ENCODE measurements at regions not wholly inside any gene's neighbourhood (a gene's known extent, or its start where the extent isn't known, plus 50 kb on each side); places are given as distances from the start of the nearest gene placed in this dataset.
A peak's percentile ranks its signal among the peaks of the same experiment; 100 is the strongest.

DNA sequence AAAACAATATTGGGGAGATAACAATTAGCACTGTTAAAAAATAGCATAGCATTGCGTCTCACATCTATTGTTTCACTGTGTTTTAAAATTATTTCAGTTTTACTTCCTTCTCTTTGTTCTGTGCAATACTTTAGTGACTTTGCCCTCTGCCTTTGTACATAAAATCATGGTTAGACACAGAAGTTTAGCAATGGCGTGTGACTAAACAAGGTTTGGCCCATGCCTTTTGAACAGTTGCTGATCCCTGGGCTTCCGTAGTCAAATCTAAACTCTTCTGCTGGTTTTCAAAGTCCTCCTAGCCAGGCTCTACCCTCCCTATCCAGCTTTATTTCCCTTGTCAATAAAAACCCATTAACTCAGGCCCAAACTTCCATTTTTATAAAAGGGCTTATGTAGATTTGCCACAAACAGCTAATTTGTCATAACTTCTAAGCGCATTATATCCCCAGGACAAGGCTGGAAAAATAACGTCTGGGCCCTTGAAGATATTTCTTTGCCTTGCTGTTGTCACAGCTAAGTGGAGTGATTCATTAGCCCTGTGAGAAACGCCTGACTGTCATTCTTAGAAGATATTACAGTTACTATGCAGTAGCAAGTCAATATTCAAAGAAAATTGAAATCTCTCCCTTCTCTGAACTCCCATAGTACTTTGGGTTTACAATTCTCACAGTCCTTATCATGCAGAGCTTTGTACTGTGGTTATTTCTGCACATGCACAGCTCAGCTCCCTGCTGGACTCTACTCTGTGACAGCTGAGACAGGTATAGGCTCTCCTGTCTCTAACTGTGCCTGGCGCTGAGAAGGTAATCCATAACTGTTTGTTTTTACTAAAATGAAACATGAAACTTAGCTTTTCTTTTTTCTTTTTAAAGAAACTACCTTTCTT, 123.4 kb upstream of the SLC24A5 start:
- DNase-seq = peak in 3 of 4 experiments; percentile 22 to 67 (median 47)

DNA sequence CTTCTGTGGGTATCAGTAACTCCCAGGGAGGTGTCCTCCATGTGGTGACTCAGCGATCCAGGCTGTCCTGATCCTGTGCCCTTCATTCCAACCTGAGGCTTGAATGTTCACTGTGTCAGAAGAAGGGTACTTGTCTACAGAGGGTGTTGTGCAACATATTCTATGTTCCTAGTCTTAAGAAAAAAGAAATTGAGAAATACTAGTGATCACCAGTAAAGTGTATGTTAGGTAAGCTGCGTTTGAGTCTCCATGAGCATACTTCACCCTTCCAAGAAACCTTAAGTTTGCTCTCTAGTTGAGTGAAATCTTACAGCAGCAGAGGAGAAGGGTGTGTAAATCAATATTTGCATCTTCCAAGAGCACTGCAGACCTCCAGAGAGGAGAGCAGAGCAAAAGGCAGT, 122.2 kb upstream of the SLC24A5 start:
- DNase-seq = peak in 2 of 4 experiments; percentile 37 to 49

DNA sequence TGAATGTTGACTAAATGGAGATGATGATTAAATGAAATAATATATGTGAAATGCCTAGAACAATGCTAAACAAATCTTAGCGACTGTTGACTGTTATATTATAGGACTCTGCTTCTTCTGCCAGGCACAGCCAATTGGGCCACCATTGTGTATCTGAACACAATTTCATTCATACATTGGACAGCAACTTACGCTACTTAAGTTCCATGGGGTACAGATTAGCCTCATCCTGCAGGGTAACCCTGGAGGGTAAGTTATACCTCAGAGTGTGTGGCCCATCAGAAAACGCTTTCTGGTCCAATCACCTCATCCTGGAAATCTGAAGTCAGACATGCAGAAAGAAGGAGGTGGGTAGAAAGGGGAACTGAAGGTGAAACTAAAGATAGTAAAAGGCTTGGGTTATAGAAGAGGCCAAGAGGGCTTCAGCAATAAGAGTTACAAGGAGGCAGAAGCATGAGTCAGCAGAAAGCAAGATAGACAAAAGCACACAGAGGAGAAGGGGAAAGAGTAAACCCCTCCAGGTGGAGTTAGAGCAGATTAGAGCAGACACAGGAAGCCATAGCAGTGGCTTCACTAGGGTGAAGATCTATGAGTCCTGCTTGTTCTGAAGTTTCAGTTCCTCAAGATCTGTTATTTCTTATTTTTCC, 119.3 kb upstream of the SLC24A5 start:
- peak in 2 of 4 experiments; percentile 25 to 37 for DNase-seq

DNA sequence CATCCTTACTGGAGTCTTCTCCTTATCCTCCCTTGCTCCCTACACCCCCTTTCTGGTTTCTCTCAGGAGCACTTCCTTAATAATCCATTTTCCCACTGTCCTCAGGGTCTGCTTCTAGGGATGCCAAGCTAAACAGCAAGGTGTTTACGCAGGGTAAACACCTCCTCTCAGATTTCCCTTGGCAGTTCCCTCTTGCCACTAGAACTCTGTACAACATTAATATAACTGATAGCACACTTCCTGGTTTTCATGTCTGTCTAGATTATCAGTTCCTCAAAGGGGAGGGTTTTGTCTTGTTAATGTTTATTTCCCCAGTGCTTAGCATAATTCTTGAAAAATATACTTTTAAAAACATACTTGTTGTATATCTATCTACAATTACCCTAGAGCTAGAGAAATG, 118.0 kb upstream of the SLC24A5 start:
- peak in 3 of 4 experiments; percentile 16 to 53 (median 38) for DNase-seq

DNA sequence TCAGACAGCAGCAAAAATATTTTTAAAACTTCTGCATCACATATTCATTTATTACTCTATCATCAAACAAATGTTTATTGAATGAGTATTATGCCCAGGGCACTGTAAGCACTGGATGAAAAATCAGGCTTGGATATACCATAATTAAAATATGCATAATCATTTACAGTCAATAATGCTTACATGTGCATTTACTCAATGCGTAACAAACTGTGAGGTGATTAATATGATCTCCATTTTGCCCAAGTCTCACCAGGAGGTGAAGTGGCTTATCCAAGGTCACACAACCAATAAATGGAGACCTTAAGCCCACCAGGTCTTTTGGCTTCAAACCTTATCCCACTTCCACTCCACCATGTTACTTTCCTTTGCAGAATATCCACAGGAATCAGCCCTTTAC, 117.3 kb upstream of the SLC24A5 start:
- DNase-seq = no peak

DNA sequence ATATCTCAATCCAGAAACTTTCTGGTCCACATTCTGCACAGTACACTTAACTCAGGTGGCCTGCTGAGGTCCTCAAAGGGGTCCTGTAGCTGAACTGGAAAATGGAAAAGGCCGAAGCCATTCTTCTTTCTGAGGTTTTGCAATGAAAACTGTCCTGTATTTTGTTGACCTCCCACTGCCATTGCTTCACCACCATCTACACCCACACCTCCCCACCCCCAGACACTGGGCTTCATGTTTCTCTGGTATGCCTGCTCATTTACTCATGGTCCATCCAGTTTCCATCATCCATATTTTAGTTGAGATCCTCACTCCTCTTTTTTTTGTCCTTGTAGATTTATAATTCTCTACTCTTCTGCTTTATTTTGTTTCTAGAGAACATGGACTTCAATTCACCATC, 115.7 kb upstream of the SLC24A5 start:
- DNase-seq = peak in 3 of 4 experiments; percentile 17 to 50 (median 47)

DNA sequence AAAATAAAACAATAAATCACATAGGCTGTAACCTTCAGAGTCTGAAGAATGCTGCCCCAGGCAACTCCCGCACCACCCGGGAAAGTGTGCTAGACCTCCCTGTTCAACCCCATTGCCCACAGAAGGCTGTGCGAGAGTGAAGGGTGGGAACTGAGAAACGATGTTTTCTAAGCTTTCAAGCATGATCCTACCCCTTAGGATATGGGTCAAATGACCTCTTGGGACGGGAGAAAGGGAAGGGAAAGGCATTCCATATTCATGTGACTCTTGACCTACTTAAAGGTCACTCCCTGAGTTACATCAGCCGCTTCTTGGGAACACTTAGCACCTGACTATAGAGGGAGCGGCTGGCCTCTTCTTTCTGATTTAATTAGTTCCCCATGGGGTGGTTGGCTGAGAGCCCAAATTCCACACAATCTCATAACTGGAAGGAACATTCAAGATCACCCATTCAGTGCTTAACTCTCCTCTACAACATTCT, 114.7 kb upstream of the SLC24A5 start:
- peak in 1 of 4 experiments; percentile 5 for DNase-seq

DNA sequence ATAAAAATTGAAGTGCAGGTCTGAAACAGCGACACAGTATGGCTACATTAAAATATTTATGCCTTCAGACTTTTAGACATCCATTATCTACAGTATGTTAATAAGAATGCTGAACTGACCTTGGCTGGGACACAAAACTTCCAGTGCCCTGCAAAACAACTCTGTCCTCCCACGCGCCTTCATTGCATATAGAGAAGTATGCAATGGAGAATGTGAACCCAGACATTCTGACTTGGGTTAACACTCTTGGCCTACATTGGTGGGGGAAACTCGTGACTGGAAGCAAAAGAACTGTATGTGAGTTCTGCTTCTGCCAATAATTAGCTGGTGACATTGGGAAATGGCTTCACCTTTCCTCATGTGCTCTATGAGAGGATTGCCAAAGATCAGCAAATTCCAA, 110.5 kb upstream of the SLC24A5 start:
- DNase-seq = peak in 3 of 4 experiments; percentile 43 to 65 (median 61)

DNA sequence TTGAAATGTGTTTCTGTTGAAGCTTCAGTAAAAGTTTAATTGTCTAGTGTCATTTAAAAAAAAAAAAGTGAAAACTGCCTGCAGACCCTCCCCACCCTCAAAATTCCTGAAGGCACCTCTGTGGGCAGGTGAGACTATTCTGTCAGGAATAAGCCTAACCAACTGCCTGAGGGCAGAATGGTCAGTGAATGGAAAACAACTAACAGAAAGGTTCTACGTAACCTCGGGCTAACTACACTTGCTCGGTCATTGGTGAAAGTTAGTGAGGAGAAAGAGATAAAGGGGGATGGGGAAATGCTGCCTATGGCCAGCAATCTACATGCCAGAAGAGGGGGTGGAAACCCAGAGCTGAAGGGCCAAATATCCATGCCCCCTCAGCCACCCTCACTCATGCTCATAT, 108.6 kb upstream of the SLC24A5 start:
- DNase-seq = no peak

DNA sequence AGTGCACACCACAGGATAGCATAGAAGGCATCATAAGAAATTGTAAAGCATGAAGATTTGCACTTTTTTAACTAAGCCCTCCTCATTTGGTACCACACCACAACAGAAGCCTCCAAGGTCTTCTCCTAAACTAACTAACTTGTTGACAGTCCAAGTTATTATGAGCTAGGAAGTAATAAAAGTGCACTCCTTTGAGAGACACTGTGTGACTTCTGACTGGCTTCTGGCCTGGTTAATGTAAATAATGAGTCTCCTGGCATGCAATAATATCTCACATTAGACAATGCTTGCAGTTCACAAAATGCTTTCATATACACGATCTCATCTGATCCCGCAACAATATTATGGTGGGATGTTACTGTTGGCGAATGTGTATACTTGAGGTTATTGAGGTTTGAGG, 103.9 kb upstream of the SLC24A5 start:
- no peak for DNase-seq

DNA sequence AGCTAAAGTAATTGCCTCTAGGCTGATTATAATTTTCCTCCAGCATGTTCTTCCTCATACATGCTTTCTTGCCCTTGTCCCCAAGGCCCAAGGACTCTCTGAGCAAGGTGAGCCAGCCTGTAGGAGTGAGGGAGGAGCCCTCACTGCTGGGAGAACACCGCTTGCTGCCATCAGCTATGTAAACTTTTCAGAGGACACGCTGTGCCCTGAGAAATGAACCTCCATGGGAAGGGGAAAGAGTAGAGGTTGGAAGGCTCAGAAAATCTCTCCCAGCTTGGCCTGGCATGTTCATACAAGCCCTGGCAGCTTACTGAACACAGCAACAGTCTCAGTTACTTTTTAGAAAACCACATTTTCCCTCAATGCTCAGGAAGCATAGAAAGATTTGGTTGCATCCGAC, 103.0 kb upstream of the SLC24A5 start:
- no peak for DNase-seq

DNA sequence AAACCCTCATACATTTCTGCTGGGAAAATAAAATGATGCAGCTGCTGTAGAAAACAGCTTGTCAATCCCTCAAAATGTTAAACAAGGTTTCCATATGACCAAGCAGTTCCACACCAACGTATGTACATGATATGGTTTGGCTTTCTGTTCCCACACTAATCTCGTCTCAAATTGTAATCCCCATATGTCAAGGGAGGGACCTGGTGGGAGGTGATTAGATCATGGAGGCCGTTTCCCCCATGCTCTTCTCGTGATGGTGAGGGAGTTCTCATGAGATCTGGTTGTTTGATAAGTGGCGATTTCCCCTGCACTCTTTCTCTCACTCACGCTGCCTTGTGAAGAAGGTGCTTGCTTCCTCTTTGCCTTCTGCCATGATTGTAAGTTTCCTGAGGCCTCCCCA, 100.6 kb upstream of the SLC24A5 start:
- DNase-seq = no peak

DNA sequence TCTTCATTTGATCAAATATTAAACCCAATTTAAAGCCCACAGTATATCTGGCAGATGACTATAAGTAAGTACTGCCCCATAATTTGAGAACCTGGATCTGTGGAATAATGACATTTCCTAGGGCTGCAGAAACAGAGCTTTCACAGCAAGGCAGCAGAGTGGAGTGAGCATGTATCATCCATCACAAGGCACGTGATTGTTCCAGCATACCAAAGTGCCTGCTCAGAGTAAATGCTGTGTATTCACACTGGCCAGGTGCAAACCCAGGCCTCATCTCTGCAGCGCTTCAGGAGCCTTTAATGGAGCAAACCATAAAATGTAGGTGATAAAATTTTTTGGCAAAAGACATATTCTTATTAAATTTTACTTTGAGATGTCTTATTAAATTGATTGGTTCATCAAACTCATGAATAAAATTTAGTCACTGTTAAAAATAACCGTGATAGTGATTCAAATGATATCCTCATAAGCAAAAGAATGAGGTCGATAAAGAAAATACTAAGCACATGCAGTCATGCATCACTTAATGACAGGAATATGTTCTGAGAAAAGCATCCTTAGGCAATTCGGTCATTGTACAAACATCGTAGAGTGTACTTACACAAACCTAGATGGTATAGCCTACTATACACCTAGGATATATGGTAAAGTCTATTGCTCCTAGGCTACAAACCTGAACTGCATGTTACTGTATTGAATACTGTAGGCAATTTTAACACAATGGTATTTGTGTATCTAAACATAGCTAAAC, 99.3 kb upstream of the SLC24A5 start:
- DNase-seq = no peak

DNA sequence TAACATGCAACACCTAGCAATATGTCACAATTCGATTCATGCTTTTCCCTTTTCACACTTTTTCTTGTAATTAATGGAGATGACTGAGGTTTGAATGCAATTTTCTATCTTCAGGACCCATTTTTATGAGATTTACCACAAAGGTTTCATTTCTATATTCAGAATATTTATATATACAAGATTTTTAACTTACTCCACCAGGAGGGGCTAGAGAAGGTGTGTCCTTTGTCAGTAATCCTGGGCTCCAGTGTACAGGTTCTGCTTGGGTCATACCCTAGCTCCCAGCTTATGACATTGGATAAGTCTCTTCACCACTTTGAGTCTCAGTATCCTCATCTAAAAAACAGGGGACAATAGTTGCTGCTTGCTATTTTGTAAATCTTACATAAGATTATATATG, 95.7 kb upstream of the SLC24A5 start:
- DNase-seq = no peak

DNA sequence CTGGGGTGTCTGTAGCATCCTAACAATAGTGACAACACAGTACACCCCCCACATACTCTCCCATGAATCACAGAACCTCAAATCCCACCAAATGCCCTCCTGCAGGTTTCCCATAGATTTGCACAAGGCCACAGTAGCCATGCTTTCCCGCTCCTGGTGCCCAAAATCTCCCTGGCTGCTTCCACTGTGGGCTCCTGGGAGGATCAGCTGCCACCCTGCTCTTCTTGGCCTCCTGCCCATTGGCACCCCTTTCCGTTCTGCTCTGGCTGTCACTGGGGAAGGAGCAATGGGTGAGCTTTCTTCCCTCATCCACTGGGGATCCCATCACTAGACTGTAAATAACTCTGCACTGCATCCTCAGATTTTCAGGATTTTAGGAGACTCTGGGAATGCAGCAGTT, 92.1 kb upstream of the SLC24A5 start:
- DNase-seq = no peak

DNA sequence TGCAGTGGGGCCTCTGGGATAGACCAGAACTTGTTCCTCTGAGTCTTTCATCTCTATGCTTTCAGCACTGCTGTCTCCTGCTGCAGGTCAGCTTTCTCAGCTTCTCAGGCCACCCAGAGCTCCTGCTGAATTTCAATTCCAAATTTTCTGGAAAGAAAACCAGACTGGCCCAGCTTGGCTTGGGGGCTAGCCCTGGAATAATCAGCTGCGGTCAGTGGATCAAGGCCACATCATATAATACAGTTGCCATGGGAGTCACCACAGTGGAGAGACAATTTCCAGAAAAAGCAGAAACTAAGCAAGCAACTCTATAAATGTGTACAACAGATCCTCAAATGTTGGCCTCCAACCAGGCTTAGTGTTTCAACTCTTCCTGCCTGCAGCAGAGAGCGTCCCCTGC, 91.1 kb upstream of the SLC24A5 start:
- DNase-seq = no peak

DNA sequence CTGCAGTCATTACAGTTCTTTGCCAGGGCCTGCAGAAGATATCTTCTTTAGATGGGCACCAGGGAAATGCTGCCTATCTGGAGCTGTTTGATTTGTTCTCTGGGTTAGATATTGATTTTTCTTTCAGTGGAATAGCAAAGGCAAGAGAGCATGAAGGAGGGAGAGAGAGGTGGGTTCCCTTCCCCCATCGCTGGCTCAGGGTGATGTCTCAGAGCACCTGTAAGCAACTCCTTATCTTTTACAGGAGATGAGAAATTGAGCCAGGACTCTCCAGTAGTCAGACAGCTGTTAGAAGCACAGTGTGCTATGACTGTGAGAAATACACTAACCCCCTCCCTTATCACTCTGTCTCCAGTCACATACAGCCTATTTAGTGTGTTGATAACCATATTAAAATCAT, 89.3 kb upstream of the SLC24A5 start:
- DNase-seq = no peak

DNA sequence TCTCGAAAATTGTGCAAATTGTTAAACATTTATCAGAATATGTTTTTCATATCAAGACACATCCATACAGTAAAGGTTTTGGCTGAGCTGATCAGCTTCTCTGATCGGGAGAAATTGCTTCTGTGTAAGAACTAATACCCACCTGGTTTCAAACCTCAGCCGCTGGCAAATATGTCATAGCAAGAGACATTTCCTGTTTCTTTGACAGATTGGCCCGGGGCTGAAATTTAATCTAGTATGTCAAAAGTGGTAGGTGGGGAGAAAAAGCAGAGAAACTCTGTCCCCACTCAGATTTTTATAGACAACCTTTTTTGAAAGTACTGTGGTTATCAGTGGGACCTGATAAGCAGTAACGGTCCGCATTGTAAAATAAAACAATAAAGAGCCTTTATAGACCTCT, 88.8 kb upstream of the SLC24A5 start:
- DNase-seq = no peak

DNA sequence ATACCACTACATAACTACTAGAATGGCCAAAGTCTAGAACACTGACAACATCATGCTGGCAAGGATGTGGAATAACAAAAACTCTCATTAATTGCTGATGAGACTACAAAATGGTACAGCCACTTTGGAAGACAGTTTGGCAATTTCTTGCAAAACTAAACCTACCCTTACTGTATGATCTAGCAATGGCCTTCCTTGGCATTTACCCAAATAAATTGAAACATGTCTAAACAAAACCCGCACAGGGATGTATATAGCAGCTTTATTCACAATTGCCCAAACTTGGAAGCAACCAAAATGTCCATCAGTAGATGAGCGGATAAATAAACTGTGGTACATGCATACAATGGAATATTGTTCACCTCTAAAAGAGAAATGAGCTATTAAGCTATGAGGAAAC, 87.9 kb upstream of the SLC24A5 start:
- no peak for DNase-seq

DNA sequence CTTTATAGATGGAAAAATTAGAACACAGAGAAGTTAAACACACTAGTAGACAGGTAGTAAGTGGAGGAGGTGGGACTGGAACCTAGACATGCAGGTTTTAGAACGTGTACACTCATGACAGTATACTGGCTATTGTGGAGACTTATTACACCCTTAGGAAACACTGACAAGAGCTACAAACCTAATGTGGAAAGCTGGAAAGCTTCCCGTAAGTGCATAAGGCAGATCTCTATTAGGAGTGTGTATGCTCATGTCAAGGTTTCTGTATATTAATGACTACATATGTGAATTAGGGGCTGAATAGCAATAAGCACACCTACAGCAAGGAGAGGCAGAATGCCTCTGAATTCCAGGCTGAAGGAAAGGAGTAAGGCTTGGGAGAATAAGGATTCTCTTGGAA, 82.6 kb upstream of the SLC24A5 start:
- no peak for DNase-seq

DNA sequence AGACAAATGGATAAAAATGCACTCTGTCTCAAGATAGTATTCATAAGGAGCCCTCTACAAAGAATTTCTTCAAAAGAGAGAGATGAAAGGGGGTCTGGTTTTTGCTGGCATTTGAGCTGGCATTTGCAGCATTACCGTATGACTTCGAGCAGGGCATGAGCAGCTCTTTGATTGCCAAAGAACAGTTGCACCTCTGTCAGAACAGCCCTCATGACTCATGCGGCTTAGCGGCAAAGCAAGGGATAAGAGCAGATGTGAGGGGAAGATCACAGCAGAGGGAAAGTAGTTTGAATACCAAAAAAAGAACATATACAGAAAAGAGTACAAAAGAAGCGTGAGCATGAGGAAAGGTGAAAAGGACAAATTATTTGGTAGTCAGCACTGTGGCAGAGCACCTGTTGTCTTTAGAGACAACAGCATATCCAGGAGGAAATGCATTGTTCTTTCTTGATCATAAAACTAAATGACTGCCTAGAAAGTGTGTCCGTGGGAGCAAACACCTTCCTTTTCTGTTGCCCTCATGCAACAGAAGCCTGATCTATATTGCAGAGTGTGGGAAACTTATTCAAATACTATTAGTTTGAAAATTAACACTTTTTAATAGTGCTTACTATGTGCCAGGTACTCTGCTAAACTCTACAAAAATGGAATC, 80.5 kb upstream of the SLC24A5 start:
- DNase-seq = no peak

DNA sequence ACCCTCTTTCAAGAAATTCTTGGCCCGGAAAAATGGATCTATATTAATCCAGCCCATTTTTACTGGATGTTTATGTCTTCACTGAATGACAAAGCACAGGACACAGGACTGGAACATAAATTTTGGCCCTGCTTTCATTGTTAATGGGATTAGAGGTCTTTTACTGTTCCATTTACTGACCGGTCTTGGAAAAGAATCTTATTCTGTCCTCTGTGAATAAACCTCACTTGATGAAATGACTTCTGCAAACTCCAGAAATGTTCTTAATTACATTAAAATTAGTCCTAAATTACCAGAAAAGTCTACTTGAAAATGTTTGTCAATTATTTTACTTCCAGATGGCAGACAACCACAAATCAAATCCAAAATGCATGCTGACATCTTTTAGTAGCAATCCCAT, 79.3 kb upstream of the SLC24A5 start:
- no peak for DNase-seq

Measured in suppressor macrophage (primary cell).